Epithelial cell of proximal tubule (primary cell): ENCODE measurements at regions not wholly inside any gene's neighbourhood (a gene's known extent, or its start where the extent isn't known, plus 50 kb on each side); places are given as distances from the start of the nearest gene placed in this dataset.

Experiments used
- DNase-seq: peaks from one replicate; pipeline ENCODE4 v3.0.0-alpha.2; 2011; ENCODE audit warnings: low read depth
- H3K4me3 ChIP-seq: 2 replicates; pipeline ENCODE4 v1.5.1; 2011; ENCODE audit warnings: low read depth, mild to moderate bottlenecking, low read length
- TF ChIP-seq, protein P1 (sequence below): conservative IDR thresholded peaks from 2 replicates; pipeline ENCODE4 v1.5.1; 2012; ENCODE audit warnings: low read depth, mild to moderate bottlenecking, low read length

DNA sequence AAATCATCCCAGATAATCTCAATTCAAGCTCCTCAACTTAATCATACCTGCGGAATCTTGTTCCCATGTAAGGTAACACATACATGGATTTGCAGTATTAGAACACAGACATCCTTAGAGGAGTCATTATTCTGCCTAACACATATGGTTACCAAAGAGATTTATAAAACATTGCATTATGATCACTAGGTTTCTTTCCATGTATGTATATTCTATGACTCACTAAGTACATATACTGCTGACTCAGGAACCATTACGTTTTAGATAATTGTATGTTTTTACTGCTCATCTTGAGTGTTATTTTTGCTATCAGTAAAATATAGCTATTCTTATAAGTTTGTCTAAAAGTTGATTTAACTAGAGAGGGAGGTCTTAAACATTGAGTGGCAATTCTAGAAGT, 182.9 kb downstream of the SLITRK6 start:
- DNase-seq: no peak
- H3K4me3 ChIP-seq: no peak overlapping the region
- TF ChIP-seq, protein P1, sequence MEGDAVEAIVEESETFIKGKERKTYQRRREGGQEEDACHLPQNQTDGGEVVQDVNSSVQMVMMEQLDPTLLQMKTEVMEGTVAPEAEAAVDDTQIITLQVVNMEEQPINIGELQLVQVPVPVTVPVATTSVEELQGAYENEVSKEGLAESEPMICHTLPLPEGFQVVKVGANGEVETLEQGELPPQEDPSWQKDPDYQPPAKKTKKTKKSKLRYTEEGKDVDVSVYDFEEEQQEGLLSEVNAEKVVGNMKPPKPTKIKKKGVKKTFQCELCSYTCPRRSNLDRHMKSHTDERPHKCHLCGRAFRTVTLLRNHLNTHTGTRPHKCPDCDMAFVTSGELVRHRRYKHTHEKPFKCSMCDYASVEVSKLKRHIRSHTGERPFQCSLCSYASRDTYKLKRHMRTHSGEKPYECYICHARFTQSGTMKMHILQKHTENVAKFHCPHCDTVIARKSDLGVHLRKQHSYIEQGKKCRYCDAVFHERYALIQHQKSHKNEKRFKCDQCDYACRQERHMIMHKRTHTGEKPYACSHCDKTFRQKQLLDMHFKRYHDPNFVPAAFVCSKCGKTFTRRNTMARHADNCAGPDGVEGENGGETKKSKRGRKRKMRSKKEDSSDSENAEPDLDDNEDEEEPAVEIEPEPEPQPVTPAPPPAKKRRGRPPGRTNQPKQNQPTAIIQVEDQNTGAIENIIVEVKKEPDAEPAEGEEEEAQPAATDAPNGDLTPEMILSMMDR: no peak

DNA sequence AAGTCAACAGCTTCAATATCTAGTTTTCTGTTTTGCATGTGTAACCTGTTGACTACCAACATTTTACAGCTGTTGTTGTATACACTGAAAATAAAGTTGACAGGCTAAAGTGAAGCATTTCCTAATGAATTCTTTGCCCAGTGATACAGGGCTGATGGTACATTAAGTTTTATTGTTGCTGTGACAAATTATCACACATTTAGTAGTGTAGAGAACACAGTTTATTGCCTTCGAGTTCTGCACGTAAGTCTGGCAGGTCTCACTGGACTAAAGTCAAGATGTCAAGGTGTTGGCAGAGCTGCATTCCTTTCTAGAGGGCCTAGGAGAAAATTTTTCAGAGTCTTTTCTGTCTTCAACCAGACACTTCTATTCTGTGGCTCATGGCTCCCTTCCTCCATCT, 184.2 kb downstream of the SLITRK6 start:
- no peak overlapping the region for H3K4me3 ChIP-seq
- DNase-seq: no peak
- TF ChIP-seq, protein P1: no peak

DNA sequence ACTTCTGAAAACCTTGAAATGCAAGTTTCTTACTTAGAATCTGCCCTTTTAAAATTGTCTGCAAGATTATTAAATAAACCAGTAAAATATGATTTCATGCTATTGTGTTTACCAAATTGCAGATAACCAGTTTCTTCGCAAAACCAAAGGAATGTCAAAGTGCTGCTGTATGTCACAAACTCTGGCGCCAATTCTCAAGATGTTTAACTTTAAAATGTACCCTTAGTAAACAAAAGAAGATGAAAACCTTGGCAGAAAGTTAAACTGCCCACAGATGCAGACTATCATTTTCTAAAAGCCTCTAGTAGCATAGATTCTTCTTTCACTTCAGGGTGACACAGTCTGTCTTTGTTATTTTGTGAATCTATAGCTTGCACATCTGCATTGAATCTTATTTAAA, 189.2 kb downstream of the SLITRK6 start:
- no peak for DNase-seq
- no peak overlapping the region for H3K4me3 ChIP-seq
- TF ChIP-seq, protein P1: no peak

DNA sequence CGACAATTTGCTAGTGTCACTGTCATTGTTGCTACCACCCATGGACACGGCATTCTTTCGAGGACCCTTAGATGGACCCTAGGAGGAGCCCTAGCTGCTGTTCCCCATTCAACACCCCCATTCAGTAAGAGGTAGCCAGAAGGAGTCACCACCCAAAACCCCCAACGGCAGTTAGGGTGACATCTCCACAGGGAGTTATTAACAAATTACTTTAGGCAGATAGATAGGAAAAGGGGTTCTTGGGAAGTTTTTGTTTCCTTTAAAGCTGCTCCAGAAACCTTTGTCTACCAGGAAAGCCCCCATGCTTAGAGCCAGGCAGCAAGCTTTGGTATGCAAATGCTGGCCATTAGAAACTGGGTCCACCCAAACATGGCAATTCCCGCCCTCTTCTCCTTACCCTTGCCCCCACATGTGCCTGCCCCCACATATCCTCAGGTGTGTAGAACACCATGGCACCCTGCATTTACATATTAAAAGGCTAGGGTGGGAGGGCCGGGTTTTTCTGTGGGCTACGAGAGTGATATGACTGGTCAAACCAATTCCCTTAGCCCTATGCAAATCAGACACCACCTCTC, 190.9 kb downstream of the SLITRK6 start:
- no peak for DNase-seq
- TF ChIP-seq, protein P1: no peak
- H3K4me3 ChIP-seq: no peak overlapping the region

DNA sequence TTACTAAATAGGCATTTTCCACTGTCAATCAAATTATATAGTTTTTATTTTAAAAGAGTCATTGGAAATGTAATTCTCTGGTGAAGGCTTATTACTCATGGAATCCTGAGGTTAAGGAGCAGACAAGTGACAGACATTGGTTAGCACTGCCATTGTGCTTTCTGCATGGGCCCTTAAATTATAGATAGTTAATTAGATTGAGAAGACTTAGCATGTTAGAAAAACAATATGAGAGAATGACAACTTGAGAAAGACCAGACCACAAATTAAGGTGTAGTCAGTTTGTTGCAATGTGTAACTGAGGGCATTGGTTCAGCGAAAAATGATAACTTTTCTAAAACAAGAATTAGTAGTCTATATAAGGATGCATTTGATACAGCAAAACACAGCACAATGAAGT, 195.5 kb downstream of the SLITRK6 start:
- TF ChIP-seq, protein P1: no peak
- no peak for DNase-seq
- no peak overlapping the region for H3K4me3 ChIP-seq

DNA sequence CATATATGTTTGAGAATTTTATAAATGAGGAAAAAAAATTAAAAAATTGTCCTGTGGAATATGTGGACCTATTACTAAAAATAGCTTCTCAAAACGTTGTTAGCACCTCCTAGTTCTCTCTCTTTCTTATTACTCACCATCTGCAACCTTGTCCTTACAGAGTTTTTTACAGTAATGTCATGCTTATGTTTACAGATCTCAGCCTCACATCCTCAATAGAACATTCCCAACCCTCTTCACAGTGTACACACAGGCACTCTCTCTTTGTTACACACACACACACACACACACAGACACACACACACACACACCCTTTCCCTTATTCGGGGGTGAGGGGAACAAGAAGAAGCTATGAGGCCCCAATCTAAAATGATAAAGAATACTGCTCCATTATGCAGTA, 197.7 kb downstream of the SLITRK6 start:
- TF ChIP-seq, protein P1: no peak
- no peak for DNase-seq
- H3K4me3 ChIP-seq: no peak overlapping the region

DNA sequence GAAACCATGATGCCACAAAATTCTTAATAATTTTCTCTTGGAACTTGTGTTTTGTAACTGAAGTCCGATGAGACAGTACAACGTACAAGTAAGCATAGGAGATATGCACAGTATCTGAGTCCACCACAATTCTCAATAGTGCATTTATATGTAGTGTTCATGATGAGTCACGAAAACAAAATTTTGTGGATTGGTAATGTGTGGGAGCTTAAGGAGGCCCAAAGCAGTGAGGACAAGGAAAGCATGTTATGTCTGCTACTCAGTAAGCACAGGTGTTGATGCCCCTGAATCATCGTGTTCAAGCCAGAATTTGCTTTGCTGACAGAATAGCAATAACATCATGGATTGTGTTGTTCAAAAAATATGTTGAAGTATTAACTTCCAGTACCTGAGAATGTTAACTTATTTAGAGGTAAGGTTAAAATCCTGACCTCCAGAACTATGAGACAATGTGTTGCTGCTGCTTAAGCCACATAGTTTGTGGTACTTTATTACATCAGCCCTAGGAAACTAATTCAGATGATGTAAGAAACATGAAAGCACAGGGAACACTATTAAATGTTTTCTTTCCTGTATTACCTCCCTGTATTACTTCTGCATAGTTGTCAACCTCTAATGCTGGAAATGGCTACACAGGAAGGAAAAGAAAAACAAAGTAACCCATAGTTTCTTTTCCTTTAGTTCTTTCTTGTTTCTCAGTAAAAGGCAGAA, 201.3 kb downstream of the SLITRK6 start:
- no peak for DNase-seq
- TF ChIP-seq, protein P1: no peak

More for the DNA sequence above, 201.3 kb downstream of the SLITRK6 start:
- no peak overlapping the region for H3K4me3 ChIP-seq
